COLO668 (cell line): ENCODE measurements at regions not wholly inside any gene's neighbourhood (a gene's known extent, or its start where the extent isn't known, plus 50 kb on each side); places are given as distances from the start of the nearest gene placed in this dataset.

Experiments used
- DNase-seq: peaks from one replicate; lab custom pipeline; 2025; ENCODE audit not compliant: unreplicated experiment; lab: John Stamatoyannopoulos, UW

GRCh38 chr2:105573910-105574655 lies 170.6 kb upstream of the NCK2 start:
- DNase-seq, result peak; percentile 70

GRCh38 chr2:105573490-105573889 lies 171.2 kb upstream of the NCK2 start:
- no peak for DNase-seq

- no peak for DNase-seq
Observed at GRCh38 chr2:105571445-105571987, 172.7 kb upstream of the FHL2 start.

GRCh38 chr2:105570757-105571156 lies 171.9 kb upstream of the FHL2 start:
- no peak for DNase-seq

GRCh38 chr2:105570326-105570725 lies 171.5 kb upstream of the FHL2 start:
- DNase-seq, result no peak

- no peak for DNase-seq
Observed at GRCh38 chr2:105569606-105570005, 170.8 kb upstream of the FHL2 start.

- DNase-seq, result no peak
Observed at GRCh38 chr2:105567996-105568494, 169.2 kb upstream of the FHL2 start.

GRCh38 chr2:105563000-105563719 lies 164.3 kb upstream of the FHL2 start:
- no peak for DNase-seq

GRCh38 chr2:105561401-105561800 lies 162.6 kb upstream of the FHL2 start:
- no peak for DNase-seq

- DNase-seq, result no peak
Observed at GRCh38 chr2:105560157-105560556, 161.3 kb upstream of the FHL2 start.

GRCh38 chr2:105557021-105557920 lies 158.4 kb upstream of the FHL2 start:
- no peak for DNase-seq

GRCh38 chr2:105556366-105556765 lies 157.5 kb upstream of the FHL2 start:
- DNase-seq, result no peak

- no peak for DNase-seq
Observed at GRCh38 chr2:105554235-105554634, 155.4 kb upstream of the FHL2 start.

- DNase-seq, result no peak
Observed at GRCh38 chr2:105553538-105554196, 154.8 kb upstream of the FHL2 start.

GRCh38 chr2:105546628-105546974 lies 147.8 kb upstream of the FHL2 start:
- DNase-seq, result no peak

- peak; percentile 69 for DNase-seq
Observed at GRCh38 chr2:105545730-105546627, 147.1 kb upstream of the FHL2 start.

GRCh38 chr2:105544591-105545377 lies 145.9 kb upstream of the FHL2 start:
- DNase-seq, result no peak

- no peak for DNase-seq
Observed at GRCh38 chr2:105541189-105542050, 142.6 kb upstream of the FHL2 start.
